Mesendoderm (in vitro differentiated cells): ENCODE measurements at regions not wholly inside any gene's neighbourhood (a gene's known extent, or its start where the extent isn't known, plus 50 kb on each side); places are given as distances from the start of the nearest gene placed in this dataset.

Source experiments
- DNase-seq: peaks from one replicate; pipeline ENCODE4 v3.0.0; 2013
- H2AK5ac ChIP-seq: 2 replicates; pipeline ENCODE4 v1.6.1; 2013; ENCODE audit warnings: low read length, inconsistent platforms
- H2BK120ac ChIP-seq: 2 replicates; pipeline ENCODE4 v1.6.1; 2013; ENCODE audit warnings: low read depth, mild to moderate bottlenecking, low read length, moderate library complexity, mixed read lengths
- H2BK15ac ChIP-seq: replicated peaks from 2 replicates; pipeline ENCODE4 v1.6.1; 2013; ENCODE audit warnings: low read depth, mild to moderate bottlenecking, moderate library complexity
- H2BK5ac ChIP-seq: 2 replicates; pipeline ENCODE4 v1.6.1; 2013; ENCODE audit warnings: low read length, inconsistent platforms
- H3K18ac ChIP-seq: 2 replicates; pipeline ENCODE4 v1.6.1; 2013; ENCODE audit warnings: mild to moderate bottlenecking, low read length, mixed read lengths
- H3K23ac ChIP-seq: one replicate; pipeline ENCODE4 v1.6.1; 2013; ENCODE audit warnings: low read length
- H3K27ac ChIP-seq: 2 replicates; pipeline ENCODE4 v1.5.1; 2013; ENCODE audit warnings: low read depth, mild to moderate bottlenecking, inconsistent platforms, low read length, moderate library complexity
- H3K27me3 ChIP-seq: 2 replicates; pipeline ENCODE4 v1.6.1; 2013; ENCODE audit warnings: low read length, control low read depth, mild to moderate bottlenecking, inconsistent platforms; ENCODE audit not compliant: insufficient read depth, poor library complexity
- H3K36me3 ChIP-seq: 2 replicates; pipeline ENCODE4 v1.6.1; 2013; ENCODE audit warnings: low read length, inconsistent platforms; ENCODE audit not compliant: control insufficient read depth, insufficient read depth
- H3K4ac ChIP-seq: one replicate; pipeline ENCODE4 v1.6.1; 2013; ENCODE audit warnings: low read depth, mild to moderate bottlenecking, low read length, moderate library complexity
- H3K4me1 ChIP-seq: 2 replicates; pipeline ENCODE4 v1.6.1; 2013; ENCODE audit warnings: low read depth, low read length, inconsistent platforms; ENCODE audit not compliant: control insufficient read depth
- H3K4me2 ChIP-seq: 2 replicates; pipeline ENCODE4 v1.6.1; 2013; ENCODE audit warnings: low read length
- H3K4me3 ChIP-seq: 2 replicates; pipeline ENCODE4 v1.5.1; 2013; ENCODE audit warnings: mild to moderate bottlenecking, low read length
- H3K56ac ChIP-seq: one replicate; pipeline ENCODE4 v1.6.1; 2013; ENCODE audit warnings: low read length
- H3K79me1 ChIP-seq: 2 replicates; pipeline ENCODE4 v1.6.1; 2013; ENCODE audit warnings: low read length, inconsistent platforms
- H3K79me2 ChIP-seq: 2 replicates; pipeline ENCODE4 v1.6.1; 2013; ENCODE audit warnings: mild to moderate bottlenecking, low read length; ENCODE audit not compliant: control insufficient read depth, insufficient read depth
- H3K9ac ChIP-seq: 2 replicates; pipeline ENCODE4 v1.6.1; 2013; ENCODE audit warnings: low read length, inconsistent platforms
- H4K5ac ChIP-seq: one replicate; pipeline ENCODE4 v1.6.1; 2013; ENCODE audit warnings: low read length
- H4K8ac ChIP-seq: one replicate; pipeline ENCODE4 v1.6.1; 2013; ENCODE audit warnings: low read depth, mild to moderate bottlenecking, control low read depth, low read length, moderate library complexity
- WGBS: extraction: QIAGEN DNeasy Blood & Tissue Kit; methylation state at CpG from one replicate; pipeline ENCODE4 v1.1.7; 2013; ENCODE audit warnings: low lambda C conversion rate, missing lambda C conversion rate; ENCODE audit not compliant: insufficient coverage; ENCODE audit errors: extremely low coverage; 5-methylcytosine and 5-hydroxymethylcytosine counted together

- H3K4me1 ChIP-seq = no peaks in the 10 kb centered on the region
- H3K9ac ChIP-seq = no peak overlapping the region
- H3K23ac ChIP-seq = no peak overlapping the region
- no peak overlapping the region for H3K4ac ChIP-seq
- H3K27me3 ChIP-seq = no peaks in the 10 kb centered on the region
- no peak for DNase-seq
- H3K79me1 ChIP-seq = no peaks in the 10 kb centered on the region
- H3K18ac ChIP-seq = no peak overlapping the region
- H3K4me3 ChIP-seq = no peak overlapping the region
- no peak overlapping the region for H3K56ac ChIP-seq
- no peak overlapping the region for H2BK120ac ChIP-seq
- no peak overlapping the region for H3K4me2 ChIP-seq
- H3K27ac ChIP-seq = no peak overlapping the region
- no peaks in the 10 kb centered on the region for H3K36me3 ChIP-seq
- H4K8ac ChIP-seq = no peak overlapping the region
- no peaks in the 10 kb centered on the region for H3K79me2 ChIP-seq
- H2BK15ac ChIP-seq = no peak overlapping the region
- no peak overlapping the region for H4K5ac ChIP-seq
- H2BK5ac ChIP-seq = no peak overlapping the region
- no peak overlapping the region for H2AK5ac ChIP-seq
- WGBS = no CpG with 5 or more reads among the region's 2 CpGs
These were observed 197.1 kb upstream of the PBX1 start for GRCh38 chr1:164361927-164362326.

- Histone ChIP-seq H2AK5ac (no peak overlapping the region), H3K27me3 (no peaks in the 10 kb centered on the region), H3K4ac (no peak overlapping the region), H3K18ac (no peak overlapping the region), H4K5ac (no peak overlapping the region), H3K4me2 (no peak overlapping the region), H3K23ac (no peak overlapping the region), H2BK5ac (no peak overlapping the region), H3K27ac (no peak overlapping the region), H3K9ac (no peak overlapping the region), H3K4me3 (no peak overlapping the region), H3K79me2 (no peaks in the 10 kb centered on the region), H2BK120ac (no peak overlapping the region), H2BK15ac (no peak overlapping the region), H3K56ac (no peak overlapping the region), H3K36me3 (no peaks in the 10 kb centered on the region), H3K4me1 (no peaks in the 10 kb centered on the region), H4K8ac (no peak overlapping the region), H3K79me1 (no peaks in the 10 kb centered on the region)
- no CpG with 5 or more reads among the region's 1 CpG for WGBS
- no peak for DNase-seq
These were observed 195.0 kb upstream of the PBX1 start for GRCh38 chr1:164363980-164364379.

- Histone ChIP-seq H3K79me1 (no peaks in the 10 kb centered on the region), H2BK120ac (no peak overlapping the region), H3K23ac (no peak overlapping the region), H3K27ac (no peak overlapping the region), H2BK15ac (no peak overlapping the region), H3K27me3 (no peaks in the 10 kb centered on the region), H3K4ac (no peak overlapping the region), H3K9ac (no peak overlapping the region), H4K5ac (no peak overlapping the region), H3K36me3 (no peaks in the 10 kb centered on the region), H4K8ac (no peak overlapping the region), H2AK5ac (no peak overlapping the region), H2BK5ac (no peak overlapping the region), H3K79me2 (no peaks in the 10 kb centered on the region), H3K56ac (no peak overlapping the region), H3K4me1 (no peaks in the 10 kb centered on the region), H3K4me3 (no peak overlapping the region), H3K18ac (no peak overlapping the region), H3K4me2 (no peak overlapping the region)
- no CpG with 5 or more reads among the region's 1 CpG for WGBS
- no peak for DNase-seq
These were observed 193.0 kb upstream of the PBX1 start for GRCh38 chr1:164366014-164366413.

- no peak overlapping the region for H3K27ac ChIP-seq
- no peak overlapping the region for H2BK15ac ChIP-seq
- no peaks in the 10 kb centered on the region for H3K79me1 ChIP-seq
- H3K4ac ChIP-seq = no peak overlapping the region
- H3K9ac ChIP-seq = no peak overlapping the region
- no peak overlapping the region for H2AK5ac ChIP-seq
- H3K4me3 ChIP-seq = no peak overlapping the region
- H4K5ac ChIP-seq = no peak overlapping the region
- H2BK5ac ChIP-seq = no peak overlapping the region
- no peak for DNase-seq
- H3K27me3 ChIP-seq = no peaks in the 10 kb centered on the region
- no CpG with 5 or more reads among the region's 4 CpGs for WGBS
- H3K4me1 ChIP-seq = no peaks in the 10 kb centered on the region
- H3K36me3 ChIP-seq = no peaks in the 10 kb centered on the region
- H4K8ac ChIP-seq = no peak overlapping the region
- H3K23ac ChIP-seq = no peak overlapping the region
- no peak overlapping the region for H3K56ac ChIP-seq
- no peak overlapping the region for H3K18ac ChIP-seq
- no peaks in the 10 kb centered on the region for H3K79me2 ChIP-seq
- H2BK120ac ChIP-seq = no peak overlapping the region
- H3K4me2 ChIP-seq = no peak overlapping the region
These were observed 189.2 kb upstream of the PBX1 start for GRCh38 chr1:164369698-164370365.

GRCh38 chr1:164380893-164381292 is 178.1 kb upstream of the PBX1 start:
- Histone ChIP-seq H4K5ac (no peak overlapping the region), H3K79me2 (no peaks in the 10 kb centered on the region), H2AK5ac (no peak overlapping the region), H2BK5ac (no peak overlapping the region), H3K27me3 (no peaks in the 10 kb centered on the region), H3K23ac (no peak overlapping the region), H3K27ac (no peak overlapping the region), H2BK15ac (no peak overlapping the region), H3K4me1 (peaks cover 4% of the 10 kb centered on the region), H2BK120ac (no peak overlapping the region), H4K8ac (no peak overlapping the region), H3K56ac (no peak overlapping the region), H3K79me1 (no peaks in the 10 kb centered on the region), H3K4ac (no peak overlapping the region), H3K36me3 (no peaks in the 10 kb centered on the region), H3K4me2 (no peak overlapping the region), H3K9ac (no peak overlapping the region), H3K4me3 (no peak overlapping the region), H3K18ac (no peak overlapping the region)
- no CpG with 5 or more reads among the region's 4 CpGs for WGBS
- DNase-seq = no peak

- WGBS = no CpG with 5 or more reads among the region's 8 CpGs
- no peaks in the 10 kb centered on the region for H3K79me1 ChIP-seq
- peak; percentile 41 for DNase-seq
These were observed 176.6 kb upstream of the PBX1 start for GRCh38 chr1:164382384-164382783.

More at GRCh38 chr1:164382384-164382783, 176.6 kb upstream of the PBX1 start:
- H3K79me2 ChIP-seq = no peaks in the 10 kb centered on the region
- no peak overlapping the region for H3K4ac ChIP-seq
- H4K5ac ChIP-seq = no peak overlapping the region
- H3K4me1 ChIP-seq = peaks cover 4% of the 10 kb centered on the region
- no peak overlapping the region for H2BK120ac ChIP-seq
- no peaks in the 10 kb centered on the region for H3K36me3 ChIP-seq
- no peaks in the 10 kb centered on the region for H3K27me3 ChIP-seq
- no peak overlapping the region for H3K23ac ChIP-seq
- H3K4me3 ChIP-seq = no peak overlapping the region
- no peak overlapping the region for H3K4me2 ChIP-seq
- H2AK5ac ChIP-seq = no peak overlapping the region
- H3K27ac ChIP-seq = no peak overlapping the region
- no peak overlapping the region for H3K18ac ChIP-seq
- H3K56ac ChIP-seq = no peak overlapping the region
- no peak overlapping the region for H2BK15ac ChIP-seq
- H4K8ac ChIP-seq = no peak overlapping the region
- no peak overlapping the region for H2BK5ac ChIP-seq
- no peak overlapping the region for H3K9ac ChIP-seq
